GM18502 (cell line): ENCODE measurements at regions not wholly inside any gene's neighbourhood (a gene's known extent, or its start where the extent isn't known, plus 50 kb on each side); places are given as distances from the start of the nearest gene placed in this dataset.

Experiments
- ATAC-seq: cut with Tn5 transposase; IDR thresholded peaks from one replicate; pipeline ENCODE4 v1.9.1; 2021; ENCODE audit warnings: mild to moderate bottlenecking; ENCODE audit not compliant: unreplicated experiment, poor library complexity

DNA sequence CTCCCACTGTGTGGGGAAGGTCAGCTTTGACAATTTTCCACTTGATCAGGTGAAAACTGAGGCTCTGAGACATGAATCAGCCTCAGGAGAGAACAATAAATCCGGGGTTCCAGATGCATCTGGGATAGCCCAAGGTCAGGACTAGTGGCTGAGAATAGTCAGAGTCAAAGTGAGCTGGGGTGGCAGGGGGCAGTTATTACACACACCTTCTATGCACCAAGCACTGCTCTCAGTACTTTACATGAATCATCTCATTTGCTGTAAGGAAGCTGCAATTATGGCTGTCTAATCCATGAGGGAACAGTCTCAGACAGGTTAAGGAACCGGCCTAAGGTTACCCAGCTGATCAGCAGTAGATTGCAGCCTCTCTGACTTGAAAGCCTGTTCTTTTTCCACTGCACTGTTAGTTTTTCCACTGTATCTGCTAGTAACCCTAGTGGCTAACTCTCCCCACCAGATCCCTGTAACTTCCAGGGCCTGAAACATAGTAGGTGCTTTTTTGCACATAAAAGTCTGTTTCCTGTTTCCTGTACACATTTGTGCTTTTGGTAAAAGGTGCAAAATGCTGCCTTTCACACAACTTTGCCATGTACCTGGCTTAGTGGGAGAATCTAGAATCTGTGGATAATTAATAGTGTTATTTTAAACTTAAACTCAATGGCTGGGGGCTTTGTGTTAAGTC, 125.9 kb downstream of the EMX2 start:
- ATAC-seq = no peak

DNA sequence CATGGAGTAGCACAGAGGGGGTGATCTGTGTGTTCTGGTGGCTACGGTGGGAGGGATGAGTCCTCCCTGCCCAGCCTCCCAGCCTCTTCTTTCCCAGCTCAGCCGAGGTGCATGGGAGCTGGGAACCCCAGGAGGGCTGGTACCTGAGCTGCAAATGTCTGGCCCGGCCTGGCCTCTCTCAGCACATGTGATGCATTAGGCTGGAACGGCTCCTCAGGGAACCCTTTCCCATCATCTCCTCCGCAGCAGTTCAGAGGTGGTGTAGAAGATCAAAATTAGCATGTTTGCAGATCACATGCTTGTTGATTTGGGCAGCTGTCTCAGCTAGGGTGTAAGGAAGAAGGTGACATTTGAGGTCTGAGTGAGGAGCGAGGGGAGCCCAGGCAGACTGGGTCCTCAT, 126.6 kb downstream of the EMX2 start:
- ATAC-seq = no peak

DNA sequence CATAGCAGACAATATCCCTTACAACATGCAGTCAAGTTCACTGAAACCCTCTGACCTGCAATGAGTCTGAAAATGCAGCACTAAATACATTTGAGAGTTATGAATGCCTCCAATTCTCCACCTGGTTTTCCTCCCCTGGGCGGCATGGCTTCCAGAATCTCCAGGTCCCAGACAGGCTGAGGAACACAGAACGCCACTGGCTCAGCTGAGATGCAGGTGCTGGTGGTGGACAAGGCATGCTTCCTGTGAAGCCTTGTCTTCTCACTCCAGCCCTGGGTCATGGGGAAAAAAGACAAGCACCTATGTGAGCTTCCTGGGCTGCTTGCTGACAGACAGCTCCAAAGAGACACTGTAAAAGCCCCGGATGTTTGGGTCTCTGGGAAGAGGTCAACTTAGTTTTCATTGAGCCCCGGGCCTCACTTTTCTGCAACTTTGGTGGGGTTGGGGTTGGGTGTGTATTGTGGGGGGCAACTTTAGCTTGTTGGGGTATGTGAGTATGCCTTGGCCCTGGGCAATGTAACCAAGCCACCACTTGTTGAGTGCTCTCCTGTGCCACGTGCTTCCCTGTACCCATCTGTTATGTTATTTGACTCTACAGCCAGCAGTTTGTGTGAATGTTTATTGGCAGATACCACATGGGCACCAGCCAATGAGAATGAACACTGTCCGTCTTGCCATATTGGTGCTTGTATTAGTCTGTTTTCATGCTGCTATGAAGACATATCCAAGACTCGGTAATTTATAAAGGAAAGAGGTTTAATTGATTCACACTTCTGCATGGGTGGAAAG, 127.8 kb downstream of the EMX2 start:
- ATAC-seq = no peak

DNA sequence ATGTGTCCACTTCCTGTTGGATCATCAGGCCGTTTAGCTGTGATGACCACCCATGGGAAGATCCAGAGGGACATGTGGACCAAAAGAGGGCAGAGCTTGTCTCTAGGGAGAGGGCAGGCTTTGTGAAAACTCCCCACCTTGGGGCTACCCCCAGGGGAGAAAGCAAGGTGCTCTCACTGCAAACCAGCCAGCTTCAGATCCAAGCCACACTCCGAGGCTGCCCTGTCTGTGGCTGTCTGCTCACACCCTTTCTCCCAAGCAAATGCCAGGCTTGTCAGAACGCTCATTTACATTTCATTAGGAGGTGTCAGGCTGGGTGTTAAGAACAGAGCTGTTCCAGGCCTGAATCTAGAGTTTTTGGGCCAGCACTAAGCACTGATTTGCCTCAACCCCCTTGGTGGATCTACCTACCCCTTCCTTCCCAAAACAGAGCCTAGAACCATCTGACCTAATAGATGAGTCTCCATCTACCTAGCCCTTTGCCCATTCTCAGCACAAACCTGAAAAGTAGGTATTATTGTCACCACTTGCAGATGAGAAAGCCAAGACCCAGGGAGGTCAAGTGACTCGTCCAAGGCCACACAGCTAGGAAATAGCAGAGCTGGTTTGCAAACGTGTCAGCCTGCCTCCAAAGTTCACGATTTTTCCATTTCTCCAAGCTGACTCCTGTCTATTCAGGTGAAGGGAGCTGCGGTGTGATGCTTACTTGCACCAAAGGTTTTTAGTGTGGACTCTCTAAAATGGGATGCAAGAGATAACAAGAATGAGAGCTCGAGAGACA, 130.9 kb downstream of the EMX2 start:
- ATAC-seq = no peak

DNA sequence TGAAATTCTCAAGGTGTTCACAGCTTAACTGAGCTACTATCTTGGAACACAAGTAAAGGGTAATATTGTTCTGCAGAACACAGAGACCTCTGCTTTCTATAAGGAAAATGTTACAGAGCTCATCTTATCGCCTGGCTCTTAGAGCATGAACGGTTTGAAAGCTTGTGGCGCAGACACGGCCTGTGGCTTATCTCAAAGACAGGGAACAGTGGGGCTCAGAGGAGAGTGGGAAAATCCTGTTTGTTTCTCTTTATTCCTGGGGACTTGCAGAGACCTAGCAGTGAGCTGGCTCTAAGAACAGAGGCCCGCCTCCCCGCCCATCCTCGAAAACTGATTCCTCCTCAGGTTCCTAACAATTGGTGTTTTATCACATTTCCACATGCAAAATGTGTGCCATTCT, 131.7 kb downstream of the EMX2 start:
- no peak for ATAC-seq

DNA sequence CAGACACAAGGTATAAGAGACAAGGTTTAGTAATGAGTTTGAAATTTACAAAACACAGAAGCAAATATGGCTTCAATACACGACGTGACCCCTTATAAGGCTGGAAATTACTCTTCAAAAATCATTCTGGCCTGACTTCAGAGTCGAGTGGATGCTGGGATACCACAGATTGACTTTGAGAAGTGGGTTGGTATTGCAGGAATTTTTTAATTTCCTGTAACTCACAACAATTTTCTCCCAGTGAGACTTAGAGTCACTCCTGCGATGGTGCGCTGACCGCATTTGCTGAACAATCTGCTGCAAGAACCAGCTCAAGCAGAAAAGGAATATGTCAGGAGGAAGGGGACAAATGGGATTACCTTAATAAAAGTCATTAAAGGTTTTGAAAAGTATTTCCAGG, 132.1 kb downstream of the EMX2 start:
- no peak for ATAC-seq

DNA sequence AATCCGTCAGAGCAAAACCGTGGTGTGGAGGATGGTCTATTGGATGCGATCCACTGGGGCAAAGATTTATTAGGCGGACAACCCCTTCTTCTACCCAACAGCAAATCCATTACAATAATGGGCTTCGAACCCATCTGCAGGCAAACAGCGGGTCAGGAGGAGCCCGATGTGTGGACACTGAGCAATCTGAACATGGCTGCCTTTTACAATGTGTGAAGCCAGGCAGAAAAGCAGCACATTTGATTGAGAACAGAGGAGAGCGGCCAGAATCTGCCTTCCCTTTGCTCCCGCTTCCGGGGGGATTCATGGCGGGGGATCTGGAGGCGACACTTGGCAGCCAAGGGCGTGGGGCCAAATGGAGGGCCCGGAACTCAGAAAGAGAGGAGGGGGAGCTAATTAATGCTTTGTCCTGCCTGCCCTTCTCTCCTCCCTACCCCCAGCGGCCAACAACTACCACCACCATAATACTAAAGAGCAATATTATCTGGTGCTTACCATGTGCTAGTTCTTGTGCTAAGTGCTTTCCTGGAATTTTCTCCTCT, 133.0 kb downstream of the EMX2 start:
- ATAC-seq = no peak

DNA sequence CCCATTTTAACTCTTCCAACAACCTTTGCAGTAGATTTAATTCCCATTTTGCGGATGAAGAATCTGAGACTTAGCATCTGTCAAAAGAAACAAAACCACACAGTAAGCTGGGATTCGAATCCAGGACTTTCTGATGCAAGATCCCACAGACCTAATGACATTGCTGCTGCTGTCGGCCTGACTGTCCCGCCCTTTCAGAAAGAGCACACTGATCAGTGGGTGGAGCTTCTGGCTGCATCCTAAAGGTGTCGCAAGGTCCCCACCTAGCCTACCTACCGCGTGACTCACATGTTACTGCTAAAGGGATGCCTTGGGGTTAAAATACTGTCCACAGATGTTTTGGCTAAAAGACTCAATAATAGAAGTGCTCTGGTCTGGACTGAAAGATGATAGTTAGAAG, 134.7 kb downstream of the EMX2 start:
- ATAC-seq = no peak

DNA sequence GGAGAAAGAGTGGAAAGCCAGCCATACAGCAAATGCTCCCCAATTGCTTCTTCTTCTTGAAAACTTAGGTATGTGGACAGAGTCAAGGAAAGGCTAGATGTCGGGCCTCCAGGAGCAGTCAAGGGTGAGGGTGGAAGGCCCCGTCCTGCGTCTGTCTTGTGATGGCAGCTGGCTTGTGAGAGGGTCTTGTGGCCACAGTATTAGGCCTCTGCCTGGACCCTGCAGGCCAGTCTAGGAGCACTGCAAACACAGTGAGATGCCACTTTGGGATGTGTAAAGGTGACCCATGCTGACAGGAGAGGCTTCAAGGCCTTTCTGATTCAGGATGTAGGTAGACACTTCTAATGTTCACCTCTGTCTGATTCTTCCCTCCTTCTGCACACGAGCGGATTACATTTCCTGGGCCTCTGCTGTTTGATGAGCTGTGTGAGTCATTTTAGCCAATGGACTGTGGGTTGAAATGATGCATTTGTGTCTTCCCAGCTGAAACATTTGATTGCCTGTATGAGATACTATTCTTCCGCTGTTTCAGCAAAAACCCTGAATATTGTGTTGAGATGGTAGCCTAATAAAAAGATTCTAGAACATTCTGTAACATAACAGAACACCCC, 135.4 kb downstream of the EMX2 start:
- ATAC-seq = no peak

DNA sequence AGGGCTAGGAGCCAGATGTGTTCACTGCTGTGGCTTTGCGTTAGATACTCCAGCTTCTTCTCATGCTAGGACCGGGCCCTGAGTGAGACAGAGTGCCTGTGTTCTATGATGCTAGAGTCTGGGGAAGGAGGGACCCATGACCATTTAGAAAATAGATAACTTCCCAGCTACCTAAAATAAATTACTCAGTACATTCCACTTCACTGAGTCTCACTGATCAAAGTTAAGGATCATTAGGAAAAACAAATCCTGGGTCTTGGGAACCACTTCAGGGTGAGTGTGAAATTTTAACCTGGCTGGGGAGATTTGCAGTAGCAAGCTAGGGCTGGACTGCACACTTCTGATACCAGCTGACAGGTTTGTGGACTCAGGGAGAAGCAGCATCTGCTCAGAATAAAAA, 138.1 kb downstream of the EMX2 start:
- no peak for ATAC-seq

DNA sequence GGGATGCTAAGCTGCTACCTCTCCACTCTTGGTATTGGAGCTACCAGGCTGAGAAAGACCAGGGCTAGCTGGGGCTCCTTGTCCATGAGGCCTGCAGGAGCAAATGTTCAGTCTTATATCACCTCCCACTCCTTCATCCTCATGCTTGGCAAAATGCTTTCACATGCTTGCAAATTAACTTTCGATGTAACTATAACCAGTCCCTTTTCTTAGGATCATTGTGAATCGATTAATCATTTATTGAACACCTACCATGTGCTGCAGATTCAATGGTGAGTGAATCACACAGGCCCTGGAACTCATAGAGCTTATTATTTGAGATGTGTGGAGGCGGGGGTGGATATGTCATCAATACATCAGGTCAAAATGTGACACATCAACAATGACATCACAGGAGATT, 138.6 kb downstream of the EMX2 start:
- no peak for ATAC-seq

DNA sequence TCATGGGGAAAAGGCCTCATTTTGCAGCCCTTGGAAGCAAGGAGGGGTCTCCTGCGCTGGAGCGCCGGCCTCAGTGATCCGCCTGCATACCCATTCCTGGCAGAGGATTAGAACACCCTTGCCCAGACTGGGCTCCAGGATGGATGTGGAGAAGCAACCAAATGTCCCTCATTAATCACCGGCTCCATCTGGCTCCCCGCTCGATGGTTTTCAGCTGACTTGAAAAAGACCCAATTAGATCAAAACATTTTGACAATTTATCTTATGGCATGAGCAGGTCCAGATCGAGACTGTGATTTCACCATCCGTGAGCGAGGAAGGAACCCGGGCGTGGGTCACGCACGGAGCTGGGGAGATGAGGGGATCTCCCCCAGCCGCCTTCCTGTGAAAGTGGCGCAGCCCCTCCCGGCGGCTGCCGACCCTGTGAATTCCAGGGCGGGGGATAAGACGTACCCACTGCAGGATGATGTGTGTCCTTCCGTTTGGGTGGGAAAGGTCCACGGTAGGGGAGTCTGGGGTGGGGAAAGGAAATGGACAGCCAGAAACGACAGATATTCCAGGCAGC, 141.6 kb downstream of the EMX2 start:
- ATAC-seq = no peak

DNA sequence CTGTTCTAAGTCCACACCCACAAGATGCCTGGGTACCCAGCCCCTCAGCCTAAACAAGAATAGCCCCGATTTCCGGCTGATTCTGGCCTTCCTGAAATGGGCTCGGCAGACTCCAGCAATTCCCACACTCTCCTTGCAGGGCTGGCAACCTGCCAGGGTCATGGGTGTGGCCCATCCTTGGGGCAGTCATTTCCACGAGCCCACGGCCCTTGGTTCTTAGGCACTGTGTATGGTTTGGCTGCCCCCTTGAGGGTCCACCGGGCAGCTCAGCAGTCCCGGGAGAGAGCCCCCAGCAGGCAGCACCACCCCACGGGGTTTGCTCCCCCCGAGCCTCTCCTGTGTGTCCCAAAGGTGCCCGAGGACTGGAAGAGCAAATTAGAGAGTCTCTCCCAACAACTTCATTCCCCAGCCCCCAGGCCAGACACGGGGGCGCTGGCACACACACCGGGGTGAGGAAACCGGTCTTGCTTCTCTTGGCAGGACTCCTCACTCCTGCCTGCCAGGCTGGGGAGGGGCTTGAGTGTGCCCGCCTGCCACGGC, 142.2 kb downstream of the EMX2 start:
- no peak for ATAC-seq

DNA sequence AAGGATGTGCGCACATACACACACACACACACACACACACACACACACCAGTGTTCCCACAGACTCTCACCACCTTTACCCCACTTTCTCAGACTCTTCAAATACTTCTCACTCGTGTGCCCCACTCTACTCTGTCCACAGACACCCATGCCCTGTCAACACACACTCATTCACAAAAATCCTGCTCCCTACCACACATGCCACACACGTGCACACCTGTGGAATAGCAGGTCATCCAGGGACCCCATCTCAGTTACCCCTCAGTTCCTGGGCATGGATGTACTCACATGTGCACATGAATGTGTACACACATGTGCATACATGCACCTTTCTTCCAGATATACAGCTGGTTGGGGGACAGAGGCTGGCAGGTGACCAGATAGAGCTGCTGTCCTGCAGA, 142.9 kb downstream of the EMX2 start:
- ATAC-seq = no peak

DNA sequence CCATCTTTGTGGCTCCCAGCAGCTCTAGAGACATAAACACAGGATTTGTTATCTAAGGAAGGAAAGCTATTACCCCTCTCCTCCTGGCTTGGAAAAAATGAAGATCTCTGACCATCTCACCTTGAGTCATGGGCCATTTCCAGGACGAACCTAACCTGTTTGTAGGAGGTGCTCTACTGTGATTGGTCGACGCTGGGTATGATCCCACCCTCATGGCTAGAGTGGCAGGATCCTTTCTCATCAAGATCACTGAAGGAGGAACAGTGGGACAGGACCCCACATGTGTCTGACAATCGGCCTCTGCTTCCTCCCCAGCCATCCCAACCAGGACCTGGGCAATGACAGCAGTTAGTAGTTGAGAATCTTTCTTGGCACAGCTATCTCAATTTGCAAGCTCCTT, 144.1 kb downstream of the EMX2 start:
- no peak for ATAC-seq

DNA sequence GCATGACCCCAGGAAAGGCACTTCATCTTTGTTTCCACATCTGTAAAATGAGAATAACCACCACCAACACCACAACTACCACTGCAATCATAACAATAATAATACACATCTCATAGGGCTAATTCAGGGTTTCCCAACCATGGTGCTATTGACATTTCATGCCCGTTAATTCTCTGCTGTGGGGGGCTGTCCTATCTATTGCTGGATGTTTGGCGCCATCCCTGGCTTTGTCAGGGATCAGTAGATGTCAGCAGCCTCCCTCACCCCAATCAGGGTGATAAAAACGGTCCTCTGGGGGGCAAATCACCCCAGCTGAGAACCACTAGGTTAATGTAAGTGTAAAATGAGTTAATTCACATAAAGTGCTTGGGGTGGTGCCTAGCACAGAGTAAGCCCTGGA, 145.8 kb downstream of the EMX2 start:
- ATAC-seq = no peak

DNA sequence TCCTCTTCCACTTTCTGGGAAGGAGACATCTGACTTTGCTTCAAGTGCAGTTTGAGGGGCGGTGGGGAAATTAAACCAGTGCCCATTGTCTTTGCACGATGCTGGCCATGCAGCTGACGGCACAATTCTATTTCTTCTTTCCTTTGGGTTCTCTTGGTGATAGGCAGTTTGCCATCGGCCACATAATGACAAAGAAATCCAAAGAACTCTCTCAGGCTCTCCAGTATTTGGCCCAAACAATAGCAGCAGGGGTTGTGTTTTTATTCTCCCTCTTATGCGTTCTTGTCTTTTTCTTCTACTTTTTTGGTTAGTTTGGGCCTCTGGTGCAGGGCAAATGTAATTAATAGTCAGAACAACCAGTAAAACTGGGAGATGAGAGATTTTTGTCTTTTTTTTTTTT, 147.0 kb downstream of the EMX2 start:
- ATAC-seq = no peak

DNA sequence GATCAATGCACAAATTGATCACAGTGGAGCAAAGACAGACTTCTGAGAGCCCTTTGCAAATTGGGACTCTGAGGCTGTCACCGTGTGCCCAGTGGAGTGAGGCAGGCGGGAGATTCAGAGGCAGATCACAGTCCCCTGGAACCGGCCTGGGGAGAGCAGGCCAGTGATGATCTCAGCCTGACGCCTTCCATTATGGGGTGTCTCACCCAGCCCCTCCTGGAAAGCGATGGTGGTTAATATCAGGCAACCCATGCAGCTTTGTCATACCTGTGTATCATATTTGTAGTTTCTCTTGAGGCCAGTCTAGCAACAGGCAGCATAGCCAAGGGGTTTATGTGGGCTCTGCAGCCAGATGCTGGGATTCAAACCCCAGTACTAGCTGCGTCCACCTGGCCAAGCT, 147.8 kb downstream of the EMX2 start:
- ATAC-seq = no peak

DNA sequence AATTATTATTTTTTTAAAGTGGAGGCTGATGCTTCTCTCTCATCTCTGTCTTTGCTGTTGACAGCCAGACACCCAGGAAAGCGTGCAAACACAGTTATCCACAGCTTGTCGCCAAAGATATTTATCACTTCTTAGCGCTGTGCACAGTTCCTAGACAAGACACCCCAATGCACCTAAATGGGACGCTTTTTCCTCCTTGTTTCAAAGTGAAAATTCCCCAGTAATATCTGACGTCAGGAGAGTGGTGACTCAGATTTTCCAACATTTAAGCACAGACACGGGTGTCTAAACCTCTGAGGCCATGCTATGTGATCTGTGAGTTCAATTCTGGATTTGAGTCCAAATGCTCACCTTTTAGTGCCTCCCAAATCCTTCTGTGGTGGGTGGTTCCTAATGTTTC, 151.6 kb downstream of the EMX2 start:
- no peak for ATAC-seq

DNA sequence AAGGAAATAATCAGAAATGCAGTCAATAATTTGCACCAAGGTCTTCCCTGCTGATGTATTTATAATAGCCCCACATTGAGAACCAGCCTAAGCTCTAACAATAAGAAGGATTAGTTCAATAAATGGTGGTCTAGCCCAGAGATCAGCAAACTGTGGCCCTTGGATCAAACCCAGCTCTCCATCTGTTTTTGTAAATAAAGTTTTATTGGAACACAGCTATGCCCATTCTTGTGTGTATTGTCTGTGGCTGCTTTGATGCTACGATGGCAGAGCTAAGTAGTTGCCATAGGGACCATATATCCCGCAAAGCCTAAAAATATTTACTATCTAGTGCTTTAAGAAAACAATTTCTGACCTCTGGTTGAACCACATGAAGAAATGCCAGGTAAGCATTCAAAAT, 154.9 kb downstream of the EMX2 start:
- ATAC-seq = no peak
